ENCODE measurements at regions not wholly inside any gene's neighbourhood (a gene's known extent, or its start where the extent isn't known, plus 50 kb on each side); places are given as distances from the start of the nearest gene placed in this dataset.
A peak's percentile ranks its signal among the peaks of the same experiment; 100 is the strongest.

DNA sequence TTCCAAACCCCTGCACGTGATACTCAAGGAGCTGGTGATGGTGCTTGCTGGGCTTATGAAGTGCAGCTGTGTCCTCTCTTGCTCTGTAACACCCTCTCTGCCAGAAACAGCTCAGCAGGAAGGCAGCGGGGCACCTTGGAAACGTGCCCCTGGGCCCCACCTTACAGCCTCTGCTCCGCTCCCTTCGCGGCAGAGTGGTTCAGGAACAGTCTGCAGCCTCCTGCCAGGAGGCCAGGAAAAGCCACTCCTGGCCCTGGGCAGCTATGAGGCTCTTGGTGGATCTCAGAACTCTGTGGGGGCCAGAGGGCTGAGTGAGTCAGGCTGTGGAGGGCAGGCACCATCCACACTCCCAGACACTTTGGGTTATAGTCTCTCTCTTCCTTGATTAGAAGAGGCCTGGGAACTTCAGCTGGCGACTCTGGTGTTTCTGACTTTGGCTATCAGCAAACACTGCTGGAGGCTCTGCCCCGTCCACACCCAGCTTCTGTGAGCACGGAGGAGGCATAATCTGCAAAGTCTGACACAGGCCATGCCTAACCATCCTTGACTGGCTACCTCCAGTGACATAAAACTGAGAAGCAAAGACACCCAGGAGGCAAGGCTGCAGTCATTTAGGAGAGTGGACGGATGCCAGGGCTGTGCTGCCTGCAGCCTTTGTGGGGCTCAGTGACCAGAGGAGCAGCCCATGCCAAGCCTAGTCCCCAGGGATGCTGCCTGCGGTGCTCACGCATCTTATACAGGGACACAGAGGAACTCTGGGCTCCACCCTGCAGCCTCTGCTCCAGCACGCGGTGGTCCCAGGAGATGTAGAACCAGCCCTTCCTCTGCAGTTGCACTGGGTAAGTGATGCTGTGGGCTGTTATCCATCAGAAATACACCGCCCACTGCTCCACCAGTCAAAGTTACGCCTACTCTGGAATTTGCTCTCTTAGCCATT lies 65.3 kb downstream of the METRNL start:
- DNase-seq (ENCODE audit: low spot score) = no peak
- in situ Hi-C loops (cut with HindIII; ENCODE audit: low sequenced_read_pairs) = no loop called here

DNA sequence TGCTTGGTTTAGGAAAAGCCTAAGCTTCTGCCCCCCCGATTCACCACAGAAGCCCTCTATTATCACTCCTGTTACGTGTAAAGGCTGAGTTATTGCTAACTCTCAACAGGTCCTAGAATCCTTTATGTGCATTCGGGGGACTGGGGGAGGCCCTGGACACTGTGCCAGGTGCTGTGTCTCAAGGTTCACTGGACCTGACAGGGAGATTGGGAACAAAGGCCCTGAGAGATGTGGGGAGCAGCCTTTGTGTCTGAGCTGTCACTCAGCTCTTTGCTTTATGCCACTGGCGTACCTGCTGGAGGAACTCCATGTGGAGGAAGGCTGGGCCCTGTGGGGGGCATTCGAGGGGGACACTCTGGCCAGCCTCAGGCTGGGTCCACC lies 65.9 kb downstream of the METRNL start:
- in situ Hi-C loops (cut with HindIII; ENCODE audit: low sequenced_read_pairs) = no loop called here
- no peak for DNase-seq (ENCODE audit: low spot score)

DNA sequence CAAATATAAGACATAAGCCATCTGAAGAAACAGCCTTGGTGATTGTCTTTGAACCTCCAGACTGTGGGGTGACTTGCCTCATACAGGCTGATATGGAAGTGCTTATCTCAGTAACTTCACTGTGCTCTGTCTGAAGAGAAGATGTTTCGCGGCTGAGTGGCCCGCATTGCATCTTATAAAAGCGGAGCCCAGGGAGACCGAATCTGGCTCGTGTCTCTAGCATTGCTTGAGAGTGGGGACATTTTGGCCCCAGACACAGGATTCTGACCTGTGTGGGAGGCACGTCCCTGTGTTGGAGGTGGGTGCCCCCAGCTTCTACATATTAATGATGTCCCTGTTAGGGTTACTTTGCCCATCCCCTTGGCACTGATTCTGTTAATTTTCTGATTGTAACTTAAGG lies 66.4 kb downstream of the METRNL start:
- in situ Hi-C loops (cut with HindIII; ENCODE audit: low sequenced_read_pairs) = no loop called here
- no peak for DNase-seq (ENCODE audit: low spot score)

DNA sequence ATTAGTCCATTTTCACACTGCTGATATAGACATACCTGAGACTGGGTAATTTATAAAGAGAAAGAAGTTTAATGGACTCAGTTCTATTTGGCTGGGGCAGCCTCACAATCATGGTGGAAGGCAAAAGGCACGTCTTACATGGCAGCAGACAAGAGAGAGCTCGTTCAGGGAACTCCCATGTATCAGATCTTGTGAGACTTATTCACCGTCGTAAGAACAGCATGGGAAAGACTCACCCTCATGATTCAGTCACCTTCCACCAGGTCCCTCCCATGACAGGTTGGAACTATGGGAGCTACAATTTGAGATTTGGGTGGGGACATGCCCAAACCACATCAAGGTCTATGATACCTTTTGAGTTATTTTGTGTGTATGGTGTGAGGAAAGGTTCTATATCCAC lies 66.9 kb downstream of the METRNL start:
- DNase-seq (ENCODE audit: low spot score) = no peak
- in situ Hi-C loops (cut with HindIII; ENCODE audit: low sequenced_read_pairs) = no loop called here

DNA sequence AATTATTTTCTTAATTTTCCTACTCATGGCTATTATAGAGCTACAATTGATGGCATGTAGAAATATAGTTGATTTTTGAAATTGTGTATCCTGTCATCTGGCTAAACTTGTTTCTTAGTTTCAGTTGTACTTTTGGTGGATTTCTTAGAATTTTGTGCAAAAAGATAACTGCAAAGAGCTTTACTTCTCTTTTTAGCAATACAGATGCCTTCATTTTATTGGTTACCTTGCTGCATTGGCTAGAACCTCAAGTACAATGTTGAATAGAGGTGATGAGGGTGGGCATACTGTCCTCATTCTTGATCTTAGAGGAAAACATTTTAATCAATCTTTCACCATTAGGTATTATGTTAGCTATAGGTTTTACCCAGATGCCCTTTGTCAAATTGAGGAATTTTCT lies 67.9 kb downstream of the METRNL start:
- DNase-seq (ENCODE audit: low spot score) = no peak
- in situ Hi-C loops (cut with HindIII; ENCODE audit: low sequenced_read_pairs) = no loop called here

DNA sequence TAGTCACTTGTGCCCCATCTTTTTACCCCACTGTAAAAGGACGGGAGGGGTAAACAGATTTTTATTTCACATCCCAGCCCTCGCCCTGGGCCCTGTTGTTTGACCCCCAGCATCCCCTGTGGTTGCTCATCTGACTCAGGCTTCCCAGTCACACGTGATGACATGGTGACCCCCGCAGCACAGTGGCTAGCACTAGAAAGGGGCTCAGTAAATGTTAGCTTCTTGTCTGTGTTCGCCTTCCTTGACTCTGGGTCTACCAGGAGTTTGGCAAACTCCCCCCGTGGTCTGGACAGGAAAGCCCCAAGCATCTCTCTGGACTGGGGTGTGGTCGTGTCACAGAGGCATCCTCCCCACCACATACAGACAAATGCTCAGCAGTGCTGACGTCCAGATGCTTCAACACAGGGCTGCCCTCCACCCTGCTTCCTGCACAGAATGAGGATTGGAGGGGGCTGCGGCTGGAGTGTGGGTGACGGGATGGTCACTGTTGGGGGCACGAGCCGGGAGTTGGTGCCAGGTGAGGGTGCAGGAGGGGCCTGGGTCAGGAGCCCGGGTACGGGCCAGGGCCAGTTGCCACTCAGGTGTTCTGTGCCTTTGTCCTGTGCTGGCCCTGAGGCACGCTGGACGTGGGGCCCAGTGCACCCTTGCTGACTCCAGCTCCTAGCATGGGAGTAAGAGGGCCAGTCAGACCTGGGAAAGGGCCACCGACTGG lies 69.1 kb downstream of the METRNL start:
- in situ Hi-C loops (cut with HindIII; ENCODE audit: low sequenced_read_pairs) = no loop called here
- DNase-seq (ENCODE audit: low spot score) = no peak

DNA sequence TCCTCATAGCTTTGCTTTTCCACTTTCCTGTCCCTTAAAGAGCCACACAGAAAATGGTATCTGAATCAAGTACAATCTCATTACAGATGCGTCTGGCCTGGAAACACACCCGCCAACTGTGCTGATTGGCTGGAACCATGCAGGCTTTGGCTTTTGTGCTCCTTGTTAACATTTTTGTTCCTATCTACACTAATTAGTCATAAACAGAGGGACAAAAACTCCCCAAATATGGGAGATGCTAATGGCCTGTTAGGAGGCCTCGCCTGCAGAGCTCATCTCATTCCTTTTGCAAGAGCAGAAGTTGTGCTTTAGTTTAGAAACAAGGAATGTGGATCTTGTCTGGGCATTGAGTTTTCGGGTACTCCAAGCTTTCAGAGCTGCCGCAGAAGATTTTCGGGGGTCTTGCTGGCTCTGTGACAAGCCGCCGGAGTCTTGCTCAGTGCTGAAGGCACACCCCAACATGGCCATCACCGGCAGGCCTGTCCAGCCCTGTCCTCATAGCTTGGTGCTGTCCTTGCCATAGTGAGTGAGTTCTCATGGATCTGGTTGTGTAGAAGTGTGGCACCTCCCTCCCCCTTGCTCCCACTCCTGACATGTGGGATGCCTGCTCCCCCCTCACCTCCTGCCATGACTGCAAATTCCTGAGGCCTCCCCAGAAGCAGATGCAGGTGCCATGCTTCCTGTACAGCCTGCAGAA lies 69.8 kb downstream of the METRNL start:
- in situ Hi-C loops (cut with HindIII; ENCODE audit: low sequenced_read_pairs) = no loop called here
- DNase-seq (ENCODE audit: low spot score) = no peak

DNA sequence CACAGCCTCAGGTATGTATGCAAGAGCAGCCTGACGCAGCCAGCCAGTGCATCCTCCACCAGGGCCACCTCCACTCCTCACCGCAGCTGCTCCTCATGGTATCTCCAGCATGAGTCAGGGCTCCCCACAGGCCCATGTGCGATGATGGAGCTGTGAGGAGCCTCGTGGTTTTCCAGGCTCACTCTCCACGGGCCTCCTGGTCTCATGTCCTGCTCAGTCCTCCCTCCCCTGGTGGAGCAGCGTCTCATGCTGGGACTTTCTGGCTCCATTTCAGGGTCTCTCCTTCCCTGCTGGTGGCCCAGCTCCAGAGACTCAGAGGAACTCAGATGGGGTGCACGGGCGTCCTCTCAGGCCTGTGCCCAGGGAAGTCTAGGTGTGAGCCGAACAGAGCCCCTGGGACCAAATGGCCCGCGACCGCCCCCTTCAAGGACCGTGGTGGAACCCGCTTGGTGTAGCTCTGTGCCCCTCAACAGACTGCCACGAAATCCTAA lies 70.4 kb downstream of the METRNL start:
- DNase-seq (ENCODE audit: low spot score) = no peak
- in situ Hi-C loops (cut with HindIII; ENCODE audit: low sequenced_read_pairs) = no loop called here

DNA sequence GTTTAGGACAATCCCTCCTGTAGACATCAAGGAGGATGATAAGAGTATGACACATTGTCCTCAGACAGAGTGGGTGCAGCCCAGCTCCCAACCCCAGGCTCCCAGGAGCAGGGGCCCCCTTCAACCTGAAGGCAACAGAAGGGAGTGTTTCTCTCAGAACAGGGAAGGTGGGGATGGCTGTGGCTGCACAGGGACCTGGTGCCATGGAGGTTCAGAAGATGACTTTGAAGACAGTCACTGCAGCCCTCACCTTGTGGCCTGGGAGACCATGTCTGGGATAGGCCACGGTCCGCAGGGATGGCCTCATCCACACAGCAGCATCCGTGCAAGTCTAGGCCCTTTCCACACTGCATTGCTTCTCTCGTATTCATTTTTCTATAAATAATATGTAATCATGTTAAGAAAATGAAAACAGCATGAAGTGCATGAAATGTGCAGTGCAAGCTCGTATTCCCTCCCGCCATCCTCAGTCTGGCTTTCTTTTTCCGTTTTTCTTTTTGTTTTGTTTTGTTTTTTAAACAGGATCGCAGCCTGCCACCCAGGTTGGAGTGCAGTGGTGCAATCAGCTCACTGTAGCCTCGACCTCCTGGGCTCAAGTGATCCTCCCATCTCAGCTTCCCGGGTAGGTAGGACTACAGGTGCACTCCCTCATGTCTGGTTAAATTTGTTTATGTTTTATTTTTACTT lies 71.1 kb downstream of the METRNL start:
- in situ Hi-C loops (cut with HindIII; ENCODE audit: low sequenced_read_pairs) = no loop called here
- DNase-seq (ENCODE audit: low spot score) = no peak

DNA sequence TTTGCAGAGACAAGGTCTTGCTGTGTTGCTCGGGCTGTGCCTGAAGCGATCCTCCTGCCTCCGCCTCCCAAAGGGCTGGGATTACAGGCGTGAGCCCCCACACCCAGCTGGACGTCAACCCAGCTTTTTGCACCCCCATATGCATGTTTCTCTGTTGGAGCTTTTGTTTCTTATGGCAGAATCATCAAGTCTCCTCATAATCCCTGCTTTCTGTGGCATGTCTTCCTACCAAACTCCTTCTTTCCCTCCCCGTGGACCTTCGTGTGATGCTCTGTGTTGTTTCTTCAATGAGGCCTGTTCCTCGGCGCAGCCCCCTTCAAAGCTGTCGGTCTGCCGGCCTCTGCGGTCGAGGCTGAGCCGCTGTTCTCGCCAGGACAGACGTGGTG lies 71.6 kb downstream of the METRNL start:
- no peak for DNase-seq (ENCODE audit: low spot score)
- in situ Hi-C loops (cut with HindIII; ENCODE audit: low sequenced_read_pairs) = no loop called here

DNA sequence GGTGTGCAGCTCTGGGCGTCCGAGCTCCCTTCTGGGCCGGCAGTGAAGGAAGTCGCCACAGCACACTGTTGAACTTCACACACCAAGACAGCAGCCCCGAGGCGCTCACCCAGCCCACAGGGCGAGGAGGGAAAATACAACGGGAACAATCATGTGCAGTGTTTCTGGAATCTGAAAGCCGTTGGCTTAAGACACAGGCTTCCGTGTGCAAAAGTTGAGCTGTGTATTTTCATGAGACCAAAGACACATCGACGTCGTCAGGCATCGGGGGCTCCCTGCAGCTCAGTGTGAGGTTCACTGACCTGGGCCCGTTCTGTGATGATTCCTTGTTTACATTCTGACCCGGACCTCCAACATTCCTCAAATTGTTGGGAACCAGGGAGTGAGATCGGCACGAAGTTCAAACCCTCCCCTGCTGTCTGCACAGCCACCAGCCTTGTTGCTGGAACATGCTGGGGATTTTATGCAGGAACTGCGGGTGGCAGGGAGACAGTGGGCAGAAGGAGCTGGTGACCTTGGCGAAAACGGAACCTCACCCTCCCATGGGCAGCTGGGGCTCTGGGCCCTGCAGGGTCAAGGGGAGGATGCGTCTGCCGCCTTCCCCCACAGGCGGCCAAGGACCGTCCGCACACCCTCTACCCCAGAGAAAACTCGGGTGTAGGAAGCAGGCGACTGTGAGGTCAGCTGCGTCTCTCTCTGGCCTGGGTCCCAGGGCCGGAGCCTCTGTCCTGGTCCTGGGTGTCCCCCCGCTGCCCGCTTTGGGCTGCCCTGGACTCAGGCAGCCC lies 72.2 kb downstream of the METRNL start:
- DNase-seq (ENCODE audit: low spot score) = no peak
- in situ Hi-C loops (cut with HindIII; ENCODE audit: low sequenced_read_pairs) = no loop called here

DNA sequence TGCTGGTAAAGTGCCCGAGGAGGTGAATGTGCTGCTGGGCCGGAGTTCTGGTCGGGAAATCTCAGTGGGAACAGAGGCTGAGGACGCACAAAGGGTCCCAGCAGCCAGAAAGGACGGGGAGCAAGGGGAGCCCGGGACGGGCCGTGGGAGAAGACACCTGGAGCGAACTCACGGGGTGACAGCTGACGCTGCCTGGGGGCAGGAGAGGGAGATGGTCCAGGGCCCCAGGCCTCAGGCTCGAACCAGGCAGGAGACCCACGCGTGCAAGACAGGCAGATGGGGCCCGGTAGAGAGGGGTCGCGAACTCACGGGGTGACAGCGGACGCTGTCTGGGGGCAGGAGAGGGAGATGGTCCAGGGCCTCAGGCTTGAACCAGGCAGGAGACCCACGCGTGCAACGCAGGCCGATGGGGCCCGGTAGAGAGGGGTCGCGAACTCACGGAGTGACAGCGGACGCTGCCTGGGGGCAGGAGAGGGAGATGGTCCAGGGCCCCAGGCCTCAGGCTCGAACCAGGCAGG lies 72.9 kb downstream of the METRNL start:
- in situ Hi-C loops (cut with HindIII; ENCODE audit: low sequenced_read_pairs) = no loop called here
- no peak for DNase-seq (ENCODE audit: low spot score)

DNA sequence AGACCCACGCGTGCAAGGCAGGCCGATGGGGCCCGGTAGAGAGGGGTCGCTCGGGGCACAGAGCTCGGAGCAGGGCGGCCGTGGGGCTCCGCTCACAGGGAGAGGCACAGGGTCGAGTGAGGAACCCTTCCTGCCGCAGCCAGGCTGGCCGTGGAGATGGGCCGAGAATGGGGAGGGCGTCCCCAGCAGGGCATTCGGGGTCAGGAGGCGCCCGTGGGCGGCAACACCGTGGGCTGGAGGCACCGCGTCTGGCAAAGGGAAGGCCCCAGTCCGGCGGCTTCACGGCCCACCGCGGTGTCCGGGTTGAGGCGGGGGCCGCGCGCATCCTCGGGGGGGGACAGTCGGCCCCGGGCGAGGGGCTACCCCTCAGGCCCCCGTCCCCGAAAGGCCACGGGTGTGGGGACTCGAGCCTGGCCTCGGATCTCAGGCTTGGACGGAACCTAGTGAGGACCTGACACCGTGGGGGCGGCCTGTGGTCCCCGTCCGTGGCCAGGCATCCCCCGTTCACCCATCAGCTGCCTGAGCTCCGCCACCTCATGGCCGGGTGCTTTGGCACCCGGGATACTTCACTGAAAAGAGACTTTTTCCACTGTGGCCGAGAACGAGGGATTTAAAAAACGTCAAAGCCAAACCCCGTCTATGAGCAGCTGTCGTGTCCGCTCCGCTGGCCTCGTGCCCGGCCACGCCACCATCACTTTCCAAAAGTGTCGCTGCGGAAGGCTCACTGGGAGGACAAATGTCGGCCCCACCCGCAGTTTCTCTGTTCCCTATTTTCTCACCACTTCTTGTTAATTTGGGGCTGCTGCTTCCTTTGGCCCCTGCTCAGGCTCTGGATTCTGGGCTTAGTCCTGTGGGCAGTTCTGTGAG lies 73.6 kb downstream of the METRNL start:
- in situ Hi-C loops (cut with HindIII; ENCODE audit: low sequenced_read_pairs) = no loop called here
- peak; percentile 65 for DNase-seq (ENCODE audit: low spot score)

DNA sequence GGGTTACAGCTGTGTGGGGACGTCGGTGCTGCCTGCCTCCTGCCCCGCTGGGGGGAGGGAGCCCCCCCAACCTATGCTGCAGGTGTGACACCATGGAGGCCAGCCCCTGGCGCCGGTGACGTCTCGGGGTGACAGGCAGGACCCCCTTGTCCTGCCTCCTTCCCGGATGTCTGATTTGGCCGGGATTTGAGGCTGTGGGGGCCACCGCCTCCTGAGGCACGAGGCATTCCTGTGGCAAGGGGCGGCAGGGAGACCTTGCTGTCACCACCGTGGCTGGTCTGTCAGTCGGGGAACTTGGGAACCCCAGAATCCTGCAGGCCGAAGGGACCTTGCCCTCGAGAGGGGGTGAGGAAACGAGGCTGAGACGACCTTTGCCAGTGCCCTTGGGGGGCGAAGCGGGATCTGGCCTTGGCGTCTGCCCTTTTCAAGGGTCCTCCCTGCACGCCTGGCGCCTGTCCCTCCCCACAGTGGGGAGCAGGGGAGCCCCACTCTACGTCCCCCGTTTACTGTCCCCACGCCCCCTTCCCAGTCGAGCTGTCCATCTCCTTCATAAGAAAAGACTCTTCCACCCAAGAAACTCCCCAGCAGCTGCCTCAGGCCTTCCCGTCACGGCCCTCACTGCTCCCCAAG lies 74.4 kb downstream of the METRNL start:
- in situ Hi-C loops (cut with HindIII; ENCODE audit: low sequenced_read_pairs) = no loop called here
- DNase-seq (ENCODE audit: low spot score) = no peak

DNA sequence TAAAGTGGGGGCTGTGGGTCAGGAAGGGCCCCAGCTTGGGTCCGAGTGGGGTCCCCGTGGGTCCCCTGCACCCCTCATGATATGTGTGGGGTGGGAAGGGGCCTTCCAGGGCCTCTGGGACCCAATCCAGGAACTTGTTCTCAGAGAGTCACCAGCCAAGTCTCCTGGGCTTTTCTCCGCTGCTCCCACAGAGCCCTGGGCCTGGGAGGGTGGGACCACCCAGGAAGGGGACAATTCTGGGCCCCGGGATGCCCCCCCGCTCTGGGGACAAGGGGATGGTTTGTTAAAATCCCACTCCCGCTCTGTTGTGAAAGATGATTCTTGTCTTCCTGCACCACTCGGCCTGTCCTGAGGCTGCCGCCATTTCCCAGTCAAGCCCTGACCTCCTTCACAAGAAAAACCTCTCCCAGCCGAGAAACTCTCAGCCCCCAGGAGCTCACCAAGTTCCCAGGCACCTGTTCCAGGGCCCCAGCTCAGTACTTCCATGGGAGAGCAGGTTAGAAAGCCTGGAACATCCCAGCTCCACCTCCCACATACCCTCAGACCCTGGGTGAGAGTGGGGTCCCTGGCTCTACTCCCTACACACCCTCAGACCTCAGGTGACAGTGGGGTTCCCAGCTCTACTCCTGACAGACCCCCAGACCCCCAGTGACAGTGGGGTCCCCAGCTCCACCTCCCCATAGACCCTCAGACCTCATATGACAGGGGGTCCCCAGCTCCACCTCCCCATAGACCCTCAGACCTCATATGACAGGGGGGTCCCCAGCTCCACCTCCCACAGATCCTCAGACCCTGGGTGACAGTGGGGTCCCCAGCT lies 75.1 kb downstream of the METRNL start:
- in situ Hi-C loops (cut with HindIII; ENCODE audit: low sequenced_read_pairs) = no loop called here
- DNase-seq (ENCODE audit: low spot score) = no peak
